Ovary (tissue), 7 donors: ENCODE measurements at regions not wholly inside any gene's neighbourhood (a gene's known extent, or its start where the extent isn't known, plus 50 kb on each side); places are given as distances from the start of the nearest gene placed in this dataset.
"Not testable (repeated sequence)": the region's sequence is repeated elsewhere in the genome, so short reads cannot be mapped to it uniquely, and the experiment has no call there.

ENCODE experiments used
- DNase-seq, 5 donors: peaks; one replicate each; pipeline ENCODE4 v3.0.0-alpha.2; 2019 to 2020
- H3K27ac ChIP-seq, 2 donors: fragments of 200-600 bp; one replicate each; pipeline versions ENCODE4 v1.5.1 to v1.8.0; 2019 to 2022
- H3K27me3 ChIP-seq: fragments of 200-600 bp; one replicate; pipeline ENCODE4 v1.8.0; 2022
- H3K36me3 ChIP-seq: fragments of 200-600 bp; sonication (generic); one replicate; pipeline ENCODE4 v1.5.1; 2019
- H3K4me1 ChIP-seq: one replicate; pipeline ENCODE4 v1.8.1; 2013; ENCODE audit warnings: mild to moderate bottlenecking, moderate library complexity; ENCODE audit not compliant: insufficient read depth
- H3K4me3 ChIP-seq: fragments of 200-600 bp; sonication (generic); one replicate; pipeline ENCODE4 v1.5.1; 2017
- H3K9me3 ChIP-seq, 2 donors: fragments of 200-600 bp in 1 of 2; sonication (generic) in 1 of 2; one replicate each; pipeline versions ENCODE4 v1.5.1 to v1.8.1; 2013 to 2019; ENCODE audit warnings: mild to moderate bottlenecking in 1 of 2, moderate library complexity in 1 of 2
- CTCF ChIP-seq, 3 donors: fragments of 450-650 bp in 2 of 3; fragments of 200-600 bp in 1 of 3; IDR thresholded peaks; one replicate each; pipeline versions ENCODE4 v1.5.1 to v1.8.0; 2016 to 2022; ENCODE audit warnings: antibody characterized with exemption in 3 of 3, mild to moderate bottlenecking in 1 of 3
- EP300 ChIP-seq: sonication (generic); formaldehyde crosslinking; IDR thresholded peaks from one replicate; pipeline ENCODE4 v1.6.1; 2017; ENCODE audit warnings: antibody characterized with exemption
- POLR2A ChIP-seq: fragments of 450-650 bp; IDR thresholded peaks from one replicate; pipeline ENCODE4 v1.6.1; 2017; ENCODE audit warnings: antibody characterized with exemption, mild to moderate bottlenecking, moderate library complexity
- WGBS, 3 donors: extraction: QIAGEN DNeasy Blood & Tissue Kit in 1 of 3; methylation state at CpG; one replicate each; pipeline versions ENCODE4 v1.1.5 to v1.1.7; 2013 to 2017; 5-methylcytosine and 5-hydroxymethylcytosine counted together
- intact Hi-C, 4 donors: fragments of 100-400 bp; cut with DNase I; formaldehyde crosslinking; loops; one replicate each; pipeline versions ENCODE4 v1.11.0 to v1.15.1; 2022 to 2023
- donor health status: DM: no; HTN: no; CAD: no; lungs with moderate emphysema.
- donor health status: DM: no; HTN: no; CAD: no.
- donor health status: Bipolar disorder and iron deficiency.
- donor health status: DM: no; HTN: no; CAD: no.
- donor health status: DM: yes; HTN: yes; CAD: no.

- DNase-seq = no peak
- H3K9me3 ChIP-seq = no peaks in the 10 kb centered on the region
- H3K36me3 ChIP-seq = no peaks in the 10 kb centered on the region
- TF ChIP-seq POLR2A (no peak), CTCF (IDR thresholded peaks at IDR 0.05) (no peak), EP300 (no peak)
- H3K27me3 ChIP-seq = peaks cover 2% of the 10 kb centered on the region
- H3K27ac ChIP-seq = no peak overlapping the region
- no peaks in the 10 kb centered on the region for H3K4me1 ChIP-seq
- 52 to 59% (median 56%) methylated on average over 1 of the region's 1 CpG for WGBS, 3 donors
- H3K4me3 ChIP-seq = no peak overlapping the region
- intact Hi-C loops = no loop called here
Observed at GRCh38 chr7:112668561-112668960, 121.6 kb downstream of the TMEM168 start.

- intact Hi-C loops = no loop called here
- no peak for TF ChIP-seq EP300
- no peak for TF ChIP-seq CTCF (IDR thresholded peaks at IDR 0.05)
- TF ChIP-seq POLR2A = no peak
- no peak overlapping the region for H3K4me3 ChIP-seq
- H3K27ac ChIP-seq = no peak overlapping the region
- no peaks in the 10 kb centered on the region for H3K36me3 ChIP-seq
- no peak for DNase-seq
- H3K9me3 ChIP-seq = no peaks in the 10 kb centered on the region
- no peaks in the 10 kb centered on the region for H3K4me1 ChIP-seq
- H3K27me3 ChIP-seq = no peaks in the 10 kb centered on the region
Observed at GRCh38 chr7:112669306-112669705, 120.9 kb downstream of the TMEM168 start.

GRCh38 chr7:112670193-112670592 is 120.0 kb downstream of the TMEM168 start:
- Histone ChIP-seq H3K4me1 (no peaks in the 10 kb centered on the region), H3K27me3 (no peaks in the 10 kb centered on the region), H3K36me3 (no peaks in the 10 kb centered on the region), H3K4me3 (no peak overlapping the region), H3K27ac (no peak overlapping the region), H3K9me3 (no peaks in the 10 kb centered on the region)
- 78 to 89% (median 83%) methylated on average over 4 of the region's 4 CpGs for WGBS, 3 donors
- intact Hi-C loops = no loop called here
- TF ChIP-seq CTCF (IDR thresholded peaks at IDR 0.05) (no peak), EP300 (no peak), POLR2A (no peak)
- DNase-seq = no peak

- no peaks in the 10 kb centered on the region for H3K4me1 ChIP-seq
- DNase-seq = no peak
- H3K36me3 ChIP-seq = no peaks in the 10 kb centered on the region
- no peak overlapping the region for H3K4me3 ChIP-seq
- no peaks in the 10 kb centered on the region for H3K9me3 ChIP-seq
- no peaks in the 10 kb centered on the region for H3K27me3 ChIP-seq
- no peak overlapping the region for H3K27ac ChIP-seq
- 73 to 90% (median 80%) methylated on average over 6 of the region's 6 CpGs for WGBS, 3 donors
- TF ChIP-seq CTCF (IDR thresholded peaks at IDR 0.05) (no peak), EP300 (no peak), POLR2A (no peak)
- intact Hi-C loops = no loop called here
Observed at GRCh38 chr7:112678626-112679025, 111.6 kb downstream of the TMEM168 start.

GRCh38 chr7:112689466-112690177 is 100.6 kb downstream of the TMEM168 start:
- H3K27ac ChIP-seq, H3K4me3 ChIP-seq, H3K9me3 ChIP-seq, DNase-seq, H3K36me3 ChIP-seq, H3K27me3 ChIP-seq, intact Hi-C loops, H3K4me1 ChIP-seq: not testable (repeated sequence)
- 47 to 69% (median 60%) methylated on average over 6 of the region's 6 CpGs for WGBS, 3 donors
